BLaER1 treated with 17β-estradiol and CSF1 and Interleukin-3, amounts not matched to agents 10 nM and 100 nM (cell line): ENCODE measurements at regions not wholly inside any gene's neighbourhood (a gene's known extent, or its start where the extent isn't known, plus 50 kb on each side); places are given as distances from the start of the nearest gene placed in this dataset.
A peak's percentile ranks its signal among the peaks of the same experiment; 100 is the strongest.

Experiments used
- H3K27ac ChIP-seq, 11 experiments: shearing (Covaris generic); formaldehyde crosslinking; 2 replicates each; pipeline ENCODE4 v1.8.1; 2022
- H3K27me3 ChIP-seq, 11 experiments: shearing (Covaris generic); formaldehyde crosslinking; 2 replicates each; pipeline ENCODE4 v1.8.1; 2022
- H3K36me3 ChIP-seq, 11 experiments: shearing (Covaris generic); formaldehyde crosslinking; 2 replicates each; pipeline ENCODE4 v1.8.1; 2022
- H3K4me1 ChIP-seq, 10 experiments: shearing (Covaris generic); formaldehyde crosslinking; 2 replicates each; pipeline ENCODE4 v1.8.1; 2022
- H3K4me2 ChIP-seq, 11 experiments: shearing (Covaris generic); formaldehyde crosslinking; 2 replicates each; pipeline ENCODE4 v1.8.1; 2022
- H3K4me3 ChIP-seq, 10 experiments: shearing (Covaris generic); formaldehyde crosslinking; 2 replicates each; pipeline ENCODE4 v1.8.1; 2022
- H3K9ac ChIP-seq, 11 experiments: shearing (Covaris generic); formaldehyde crosslinking; 2 replicates each; pipeline ENCODE4 v1.8.1; 2022
- H3K9me3 ChIP-seq, 11 experiments: shearing (Covaris generic); formaldehyde crosslinking; replicated peaks in 1 of 11; 2 replicates each; pipeline ENCODE4 v1.8.1; 2022
- H4K20me1 ChIP-seq, 11 experiments: shearing (Covaris generic); formaldehyde crosslinking; 2 replicates each; pipeline ENCODE4 v1.8.1; 2022
- Cebpa-rat ChIP-seq, 11 experiments: shearing (Covaris generic); IDR thresholded peaks; 2 replicates each; pipeline ENCODE4 v1.8.1; 2022

DNA sequence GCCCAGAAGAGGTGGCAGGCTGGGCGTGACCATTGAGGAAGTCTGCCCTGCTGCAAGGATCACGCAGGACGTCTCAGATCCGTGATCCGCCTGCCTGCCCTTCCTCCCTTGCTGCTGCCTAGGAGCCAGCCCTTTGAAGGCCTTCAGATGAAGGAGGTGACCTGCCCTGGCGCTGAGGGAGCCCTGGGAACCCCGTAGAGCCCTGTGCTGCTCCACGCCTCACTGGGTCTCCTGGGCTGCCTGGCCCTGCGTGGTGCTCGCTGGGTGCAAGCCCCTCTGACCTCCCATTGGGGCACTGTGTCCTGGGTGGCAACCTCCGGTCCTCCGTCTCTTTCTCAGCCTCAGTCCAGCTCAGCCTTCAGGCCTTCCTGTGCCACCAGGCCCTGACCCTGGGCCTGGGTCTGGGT lies 295.3 kb upstream of the IRX4 start:
- no peak for TF ChIP-seq Cebpa-rat (IDR thresholded peaks at IDR 0.05)
- peaks cover 0 to 7% (median under 1%) of the 10 kb centered on the region in 10 experiments; a peak in 9 of 20 replicates for H3K4me1 ChIP-seq
- no peaks in the 10 kb centered on the region; a peak in 1 of 22 replicates for H4K20me1 ChIP-seq
- H3K36me3 ChIP-seq = no peaks in the 10 kb centered on the region
- no peak overlapping the region for H3K4me3 ChIP-seq
- H3K4me2 ChIP-seq = no peak overlapping the region
- H3K27ac ChIP-seq = no peak overlapping the region
- H3K9ac ChIP-seq = no peak overlapping the region
- H3K9me3 ChIP-seq = no peaks in the 10 kb centered on the region
- no peaks in the 10 kb centered on the region for H3K27me3 ChIP-seq

DNA sequence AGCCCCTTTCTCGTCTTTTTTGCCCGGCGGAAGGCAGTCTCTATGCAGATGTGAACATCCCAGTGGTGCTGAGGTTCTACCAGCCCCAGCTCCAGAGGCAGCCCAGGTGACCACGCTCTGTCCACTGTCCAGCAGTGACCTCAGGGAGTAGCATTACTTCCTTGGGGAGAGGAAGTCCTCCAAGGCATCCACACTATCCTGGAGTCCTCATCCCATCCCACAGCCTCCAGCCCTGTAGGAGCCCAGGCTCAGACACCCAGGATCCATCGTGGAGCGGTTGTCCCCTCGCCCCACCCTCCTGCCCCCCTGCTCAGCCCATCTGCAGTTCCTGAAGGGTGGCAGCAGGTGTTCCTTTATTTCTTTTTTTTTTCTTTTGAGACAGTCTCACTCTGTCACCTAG lies 294.5 kb upstream of the IRX4 start:
- H3K9me3 ChIP-seq = no peaks in the 10 kb centered on the region
- no peaks in the 10 kb centered on the region for H3K27me3 ChIP-seq
- H3K36me3 ChIP-seq = no peaks in the 10 kb centered on the region
- H4K20me1 ChIP-seq = no peaks in the 10 kb centered on the region; a peak in 1 of 22 replicates
- no peak overlapping the region for H3K27ac ChIP-seq
- H3K9ac ChIP-seq = no peak overlapping the region
- H3K4me1 ChIP-seq = peaks cover 0 to 8% (median 0%) of the 10 kb centered on the region in 10 experiments; a peak in 3 of 20 replicates
- no peak overlapping the region for H3K4me2 ChIP-seq
- H3K4me3 ChIP-seq = no peak overlapping the region
- TF ChIP-seq Cebpa-rat (IDR thresholded peaks at IDR 0.05) = no peak

DNA sequence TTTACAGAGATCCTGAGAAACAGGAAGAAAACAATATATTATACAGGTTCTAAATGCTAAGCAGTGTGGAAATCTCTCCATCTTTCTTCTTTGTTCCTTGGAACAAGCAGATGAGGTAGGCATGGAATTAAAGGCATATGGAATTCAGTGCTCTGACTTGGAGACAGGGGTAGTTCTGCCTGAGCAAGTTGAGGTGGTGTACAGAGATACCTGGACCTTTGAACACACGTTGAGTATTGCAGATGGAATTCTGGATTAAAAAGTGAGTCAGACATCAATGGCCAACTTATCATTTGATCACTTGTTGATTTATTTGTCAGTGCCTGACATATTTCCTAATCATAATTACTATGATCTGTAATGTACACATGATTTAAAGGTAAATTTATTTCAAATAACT lies 293.9 kb upstream of the IRX4 start:
- H3K27me3 ChIP-seq = no peaks in the 10 kb centered on the region

DNA sequence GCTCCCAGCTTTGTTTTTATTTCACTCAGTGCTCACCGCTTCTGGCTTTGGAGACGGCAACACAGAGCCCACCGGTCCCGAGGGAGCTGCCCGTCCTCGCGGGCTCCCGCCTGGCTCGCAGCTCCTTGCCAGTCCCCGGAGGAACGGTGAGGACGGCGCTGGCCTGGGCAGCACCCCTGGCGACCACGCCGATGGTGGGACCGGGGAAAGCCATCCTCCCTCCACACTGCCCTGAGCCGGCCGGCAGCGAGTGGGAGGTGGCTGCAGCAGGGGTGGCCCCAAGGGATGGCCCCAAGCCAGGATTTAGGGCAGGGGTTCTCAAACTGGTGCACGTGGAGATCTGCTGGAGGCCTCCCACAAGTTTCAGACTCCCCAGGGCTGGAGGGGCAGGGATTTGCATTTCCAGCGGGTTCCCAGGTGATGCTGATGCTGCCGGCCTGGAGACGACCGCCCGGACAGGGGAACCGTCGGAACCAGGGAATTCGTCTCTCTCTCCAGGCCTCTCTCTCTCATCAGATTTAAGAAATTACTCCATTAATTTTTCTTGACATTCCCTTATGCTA lies 293.2 kb upstream of the IRX4 start:
- H3K27me3 ChIP-seq = no peaks in the 10 kb centered on the region
- no peak overlapping the region for H3K4me3 ChIP-seq
- no peak overlapping the region for H3K27ac ChIP-seq
- TF ChIP-seq Cebpa-rat (IDR thresholded peaks at IDR 0.05) = no peak
- H3K4me2 ChIP-seq = 0 out of 22 replicates have a peak overlapping the region, but pooled peaks of 1 of the 11 experiments have one; percentile 21
- H3K9ac ChIP-seq = no peak overlapping the region
- peaks cover 0 to 8% (median 0%) of the 10 kb centered on the region in 10 experiments; a peak in 3 of 20 replicates for H3K4me1 ChIP-seq
- no peaks in the 10 kb centered on the region for H3K9me3 ChIP-seq
- no peaks in the 10 kb centered on the region for H3K36me3 ChIP-seq
- no peaks in the 10 kb centered on the region; a peak in 1 of 22 replicates for H4K20me1 ChIP-seq

More for the DNA sequence above, 293.9 kb upstream of the IRX4 start:
- Histone ChIP-seq H3K4me2 (no peak overlapping the region), H4K20me1 (no peaks in the 10 kb centered on the region; a peak in 1 of 22 replicates), H3K4me1 (peaks cover 0 to 8% (median 0%) of the 10 kb centered on the region in 10 experiments; a peak in 3 of 20 replicates), H3K4me3 (no peak overlapping the region), H3K27ac (no peak overlapping the region), H3K9ac (no peak overlapping the region), H3K9me3 (no peaks in the 10 kb centered on the region), H3K36me3 (no peaks in the 10 kb centered on the region)
- no peak for TF ChIP-seq Cebpa-rat (IDR thresholded peaks at IDR 0.05)

DNA sequence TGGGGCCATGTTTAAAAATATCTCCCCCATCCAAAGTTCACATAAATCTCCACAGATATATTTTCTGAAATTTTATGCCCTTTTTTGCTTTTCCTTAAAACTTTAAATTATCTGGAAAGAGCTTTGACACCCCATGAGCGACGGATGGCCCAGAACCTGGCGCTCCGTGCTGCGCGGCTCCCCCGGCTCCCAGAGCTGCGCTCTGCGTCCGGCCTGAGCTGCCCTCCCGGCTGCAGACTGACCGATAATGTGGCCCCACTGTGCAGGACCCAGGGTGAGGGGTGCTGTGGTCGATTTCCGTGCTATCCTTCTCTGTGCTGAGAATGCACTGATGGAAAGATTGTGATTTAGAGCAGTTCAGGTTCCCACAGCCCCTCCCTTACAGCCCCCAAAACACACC lies 292.3 kb upstream of the IRX4 start:
- no peaks in the 10 kb centered on the region for H3K9me3 ChIP-seq
- H3K9ac ChIP-seq = no peak overlapping the region
- peaks cover 0 to 8% (median 0%) of the 10 kb centered on the region in 10 experiments; a peak in 3 of 20 replicates for H3K4me1 ChIP-seq
- H3K4me3 ChIP-seq = no peak overlapping the region
- no peak overlapping the region for H3K27ac ChIP-seq
- no peaks in the 10 kb centered on the region for H3K27me3 ChIP-seq
- no peaks in the 10 kb centered on the region for H3K36me3 ChIP-seq
- no peaks in the 10 kb centered on the region; a peak in 2 of 22 replicates for H4K20me1 ChIP-seq
- TF ChIP-seq Cebpa-rat (IDR thresholded peaks at IDR 0.05) = no peak
- no peak overlapping the region for H3K4me2 ChIP-seq

DNA sequence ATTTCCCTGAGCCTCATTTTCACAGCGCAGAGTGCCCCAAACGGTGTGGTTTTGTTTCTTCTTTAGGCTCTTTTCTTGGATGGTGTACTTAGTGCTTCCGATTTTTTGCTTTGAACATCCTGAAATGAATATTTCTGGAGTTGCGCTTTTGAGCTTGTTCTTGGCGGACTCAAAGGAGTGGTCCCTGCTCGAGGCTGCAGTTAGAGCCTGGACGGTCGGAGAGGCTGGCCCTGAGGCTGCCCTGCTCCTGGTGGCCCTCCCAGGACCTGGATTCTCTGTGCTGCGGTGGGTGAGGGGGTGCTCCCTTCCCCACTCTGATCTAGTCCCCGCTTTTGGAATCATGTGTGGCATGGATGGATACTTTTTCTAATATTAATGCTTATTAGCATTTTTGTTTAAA lies 291.8 kb upstream of the IRX4 start:
- no peak for TF ChIP-seq Cebpa-rat (IDR thresholded peaks at IDR 0.05)
- Histone ChIP-seq H3K27me3 (no peaks in the 10 kb centered on the region), H3K9me3 (no peaks in the 10 kb centered on the region)

DNA sequence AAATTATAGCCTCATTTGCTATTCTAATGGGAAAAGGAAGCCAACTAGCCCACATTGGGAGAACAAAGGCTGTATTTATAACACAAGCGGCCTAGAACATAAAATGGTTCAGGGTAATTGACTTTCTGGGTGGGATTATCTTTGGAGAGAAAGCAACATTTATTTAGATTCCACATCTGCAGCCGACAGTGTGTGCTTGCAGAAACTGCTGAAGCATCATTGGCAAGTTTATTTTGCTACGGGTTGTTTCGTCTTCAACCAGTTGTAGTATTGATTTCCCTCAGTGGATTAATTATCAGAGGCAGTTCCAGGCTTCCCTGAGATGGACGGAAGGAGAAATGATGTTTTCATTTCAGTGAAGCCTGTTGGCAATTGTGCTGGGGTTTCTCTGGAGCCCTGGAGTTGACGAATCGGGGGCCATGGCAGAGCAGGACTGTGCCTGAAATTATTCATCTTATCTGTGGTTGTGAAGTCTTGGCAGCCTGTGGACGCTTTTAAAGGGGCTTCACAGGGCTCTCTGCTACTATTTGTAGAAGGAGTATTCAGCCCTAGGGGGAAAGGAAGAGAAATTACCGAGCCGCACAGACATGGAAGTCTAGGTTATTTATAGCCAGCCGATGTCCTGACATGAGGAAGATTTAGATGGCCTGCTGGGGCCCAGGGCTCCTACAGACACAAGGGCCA lies 290.6 kb upstream of the IRX4 start:
- Histone ChIP-seq H4K20me1 (no peaks in the 10 kb centered on the region; a peak in 2 of 22 replicates), H3K36me3 (no peaks in the 10 kb centered on the region), H3K27me3 (no peaks in the 10 kb centered on the region), H3K9me3 (no peaks in the 10 kb centered on the region), H3K4me1 (peaks cover 0 to 8% (median 0%) of the 10 kb centered on the region in 10 experiments; a peak in 3 of 20 replicates), H3K9ac (no peak overlapping the region), H3K27ac (no peak overlapping the region), H3K4me3 (no peak overlapping the region), H3K4me2 (peak overlapping the region in 2 of 11 experiments; percentile 0 to 6; a peak in 2 of 22 replicates)
- no peak for TF ChIP-seq Cebpa-rat (IDR thresholded peaks at IDR 0.05)

More for the DNA sequence above, 291.8 kb upstream of the IRX4 start:
- H3K4me1 ChIP-seq = peaks cover 0 to 8% (median 0%) of the 10 kb centered on the region in 10 experiments; a peak in 3 of 20 replicates
- no peak overlapping the region for H3K9ac ChIP-seq
- H3K27ac ChIP-seq = no peak overlapping the region
- no peaks in the 10 kb centered on the region; a peak in 2 of 22 replicates for H4K20me1 ChIP-seq
- no peak overlapping the region for H3K4me2 ChIP-seq
- no peaks in the 10 kb centered on the region for H3K36me3 ChIP-seq
- no peak overlapping the region for H3K4me3 ChIP-seq

DNA sequence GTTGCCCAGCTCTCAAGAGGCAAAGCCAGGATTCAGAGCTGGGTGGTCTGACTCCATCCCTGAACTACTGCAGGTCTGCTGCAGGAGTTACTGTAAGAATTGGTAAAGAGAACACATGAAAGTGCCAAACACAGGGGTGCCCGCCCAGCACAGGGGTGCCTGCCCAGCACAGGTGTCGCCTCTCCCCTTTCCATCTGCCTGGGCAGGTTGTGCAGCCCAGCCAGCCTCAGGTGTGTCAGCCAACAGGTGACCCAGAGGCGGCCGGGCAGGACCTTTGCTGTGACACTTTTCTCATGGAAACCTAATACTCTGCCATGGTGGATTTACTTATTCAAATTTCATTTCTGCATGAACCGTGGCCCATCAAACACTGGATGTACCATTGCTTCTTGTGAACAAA lies 289.7 kb upstream of the IRX4 start:
- Histone ChIP-seq H4K20me1 (no peaks in the 10 kb centered on the region; a peak in 2 of 22 replicates), H3K27me3 (no peaks in the 10 kb centered on the region)

DNA sequence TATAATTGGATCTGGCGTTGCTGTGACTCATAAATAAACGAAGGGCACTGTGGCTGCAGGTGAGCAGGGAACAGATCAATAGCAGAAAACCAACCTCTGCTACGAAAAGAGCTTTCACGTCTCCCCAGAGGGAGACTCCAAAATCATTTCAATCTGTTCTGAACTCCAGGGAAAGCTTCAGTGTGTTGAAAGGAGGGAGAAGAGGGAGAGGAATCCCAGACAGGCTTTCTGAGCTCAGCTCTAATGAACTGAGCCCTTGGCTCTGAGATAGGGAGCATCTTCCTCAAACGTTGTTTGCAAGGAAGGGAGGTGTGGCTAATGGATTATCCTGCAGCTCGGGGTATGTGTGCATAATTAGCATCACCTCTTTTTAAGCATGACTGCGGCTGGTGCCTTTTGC lies 288.0 kb upstream of the IRX4 start:
- Histone ChIP-seq H3K4me3 (no peak overlapping the region), H3K36me3 (no peaks in the 10 kb centered on the region), H4K20me1 (no peaks in the 10 kb centered on the region; a peak in 3 of 22 replicates), H3K4me1 (peaks cover 0 to 14% (median 0%) of the 10 kb centered on the region in 10 experiments; a peak in 5 of 20 replicates), H3K4me2 (no peak overlapping the region), H3K9ac (no peak overlapping the region), H3K27me3 (no peaks in the 10 kb centered on the region), H3K27ac (no peak overlapping the region), H3K9me3 (no peaks in the 10 kb centered on the region)
- no peak for TF ChIP-seq Cebpa-rat (IDR thresholded peaks at IDR 0.05)

More for the DNA sequence above, 289.7 kb upstream of the IRX4 start:
- peaks cover 0 to 8% (median 0%) of the 10 kb centered on the region in 10 experiments; a peak in 3 of 20 replicates for H3K4me1 ChIP-seq
- H3K27ac ChIP-seq = no peak overlapping the region
- no peak overlapping the region for H3K4me2 ChIP-seq
- no peak overlapping the region for H3K9ac ChIP-seq
- H3K9me3 ChIP-seq = no peaks in the 10 kb centered on the region
- no peak overlapping the region for H3K4me3 ChIP-seq
- H3K36me3 ChIP-seq = no peaks in the 10 kb centered on the region
- no peak for TF ChIP-seq Cebpa-rat (IDR thresholded peaks at IDR 0.05)
